Left lung (tissue), 4 donors: ENCODE measurements at regions not wholly inside any gene's neighbourhood (a gene's known extent, or its start where the extent isn't known, plus 50 kb on each side); places are given as distances from the start of the nearest gene placed in this dataset.

ENCODE experiments used
- ATAC-seq: fragments of 200-7000 bp; cut with Tn5 transposase; one replicate; pipeline ENCODE4 v1.9.1; 2020; ENCODE audit warnings: moderate library complexity
- DNase-seq, 4 donors: peaks; one replicate each; pipeline ENCODE4 v3.0.0-alpha.2; 2013 to 2020
- H3K27ac ChIP-seq, 2 donors: fragments of 200-600 bp; sonication (generic) in 1 of 2; one replicate each; pipeline versions ENCODE4 v1.5.0 to v1.8.0; 2020 to 2021
- H3K27me3 ChIP-seq, 2 donors: fragments of 200-600 bp; sonication (generic) in 1 of 2; one replicate each; pipeline versions ENCODE4 v1.5.0 to v1.8.0; 2020 to 2021
- H3K36me3 ChIP-seq, 2 donors: fragments of 200-600 bp; sonication (generic) in 1 of 2; one replicate each; pipeline versions ENCODE4 v1.5.0 to v1.8.0; 2020 to 2021
- H3K4me1 ChIP-seq, 2 donors: fragments of 200-600 bp; one replicate each; pipeline ENCODE4 v1.8.0; 2021
- H3K4me3 ChIP-seq, 2 donors: fragments of 200-600 bp; sonication (generic) in 1 of 2; one replicate each; pipeline versions ENCODE4 v1.5.0 to v1.8.0; 2020 to 2021; ENCODE audit warnings: mild to moderate bottlenecking in 1 of 2
- H3K9me3 ChIP-seq, 2 donors: fragments of 200-600 bp; sonication (generic) in 1 of 2; one replicate each; pipeline versions ENCODE4 v1.5.0 to v1.8.0; 2020 to 2021
- CTCF ChIP-seq, 2 donors: fragments of 200-600 bp; sonication (generic) in 1 of 2; IDR thresholded peaks; one replicate each; pipeline versions ENCODE4 v1.5.0 to v1.8.0; 2021; ENCODE audit warnings: antibody characterized with exemption in 2 of 2
- intact Hi-C, 2 donors: fragments of 100-400 bp; cut with DNase I; formaldehyde crosslinking; loops; one replicate each; pipeline versions ENCODE4 v1.11.2 to v1.14.2; 2022
- donor health status: DM: no; HTN: yes; CAD: no.
- donor health status: DM: no; HTN: no; CAD: no.

- intact Hi-C loops, result no loop called here
- H3K27ac ChIP-seq, result no peak overlapping the region
- no peaks in the 10 kb centered on the region for H3K36me3 ChIP-seq
- no peak overlapping the region for H3K4me3 ChIP-seq
- DNase-seq (no peak), ATAC-seq (no peak)
- H3K27me3 ChIP-seq, result no peaks in the 10 kb centered on the region
- no peaks in the 10 kb centered on the region for H3K4me1 ChIP-seq
- no peak for TF ChIP-seq CTCF (IDR thresholded peaks at IDR 0.05)
- no peaks in the 10 kb centered on the region for H3K9me3 ChIP-seq
These were observed 484.1 kb downstream of the TRIML1 start for GRCh38 chr4:188623314-188623854.

GRCh38 chr4:188624370-188624769 lies 485.1 kb downstream of the TRIML1 start:
- intact Hi-C loops, result no loop called here
- Histone ChIP-seq H3K27me3 (no peaks in the 10 kb centered on the region), H3K4me3 (no peak overlapping the region), H3K4me1 (no peaks in the 10 kb centered on the region), H3K36me3 (no peaks in the 10 kb centered on the region), H3K27ac (no peak overlapping the region), H3K9me3 (no peaks in the 10 kb centered on the region)
- no peak for TF ChIP-seq CTCF (IDR thresholded peaks at IDR 0.05)
- no peak for ATAC-seq
- no peak for DNase-seq

GRCh38 chr4:188627892-188628291 lies 488.7 kb downstream of the TRIML1 start:
- no peaks in the 10 kb centered on the region for H3K36me3 ChIP-seq
- no peak overlapping the region for H3K4me3 ChIP-seq
- intact Hi-C loops, result no loop called here
- no peak for TF ChIP-seq CTCF (IDR thresholded peaks at IDR 0.05)
- no peaks in the 10 kb centered on the region for H3K27me3 ChIP-seq
- H3K4me1 ChIP-seq, result no peaks in the 10 kb centered on the region
- ATAC-seq (no peak), DNase-seq (peak in 1 of 4 donors; percentile 7)
- H3K9me3 ChIP-seq, result no peaks in the 10 kb centered on the region
- H3K27ac ChIP-seq, result no peak overlapping the region

- intact Hi-C loops, result no loop called here
- no peaks in the 10 kb centered on the region for H3K36me3 ChIP-seq
- no peak overlapping the region for H3K4me3 ChIP-seq
- H3K27ac ChIP-seq, result no peak overlapping the region
- H3K9me3 ChIP-seq, result no peaks in the 10 kb centered on the region
- H3K27me3 ChIP-seq, result no peaks in the 10 kb centered on the region
- no peak for ATAC-seq
- no peaks in the 10 kb centered on the region for H3K4me1 ChIP-seq
- no peak for TF ChIP-seq CTCF (IDR thresholded peaks at IDR 0.05)
- no peak for DNase-seq
These were observed 500.3 kb downstream of the TRIML1 start for GRCh38 chr4:188639479-188640100.

- Histone ChIP-seq H3K27ac (no peak overlapping the region), H3K4me3 (no peak overlapping the region), H3K9me3 (no peaks in the 10 kb centered on the region), H3K36me3 (no peaks in the 10 kb centered on the region), H3K27me3 (no peaks in the 10 kb centered on the region), H3K4me1 (no peaks in the 10 kb centered on the region)
- DNase-seq (no peak), ATAC-seq (no peak)
- TF ChIP-seq CTCF (IDR thresholded peaks at IDR 0.05), result no peak
- intact Hi-C loops, result no loop called here
These were observed 508.7 kb downstream of the TRIML1 start for GRCh38 chr4:188647820-188648370.
